ENCODE measurements at regions not wholly inside any gene's neighbourhood (a gene's known extent, or its start where the extent isn't known, plus 50 kb on each side); places are given as distances from the start of the nearest gene placed in this dataset.

- POLR2A ChIA-PET, result no interaction called here
- H3K27ac Mint-ChIP-seq, result no peak overlapping the region
- intact Hi-C loops (cut with DNase I, micrococcal nuclease), result no loop called here
These were observed 113.0 kb upstream of the PFN2 start for GRCh38 chr3:150083655-150084042.

GRCh38 chr3:150082898-150083654, 112.4 kb upstream of the PFN2 start:
- CTCF ChIA-PET, result no interaction called here
- intact Hi-C loops (cut with DNase I, micrococcal nuclease), result no loop called here
- no peaks in the 10 kb centered on the region for H3K4me1 ChIP-seq (ENCODE audit: insufficient read depth, low read length)
- no peaks in the 10 kb centered on the region for H3K4me1 Mint-ChIP-seq (ENCODE audit: low read depth)
- H3K36me3 ChIP-seq (ENCODE audit: insufficient read depth, low read length), result no peaks in the 10 kb centered on the region
- H3K4me3 ChIP-seq (ENCODE audit: low read length), result no peak overlapping the region
- no peak overlapping the region for H3K27ac ChIP-seq (ENCODE audit: low read depth in 1 of 2, low read length in 2 of 2)
- no peaks in the 10 kb centered on the region for H3K27me3 ChIP-seq (ENCODE audit: control insufficient read depth in 1 of 2, insufficient read depth in 2 of 2, low read length in 2 of 2)
- POLR2A ChIA-PET, result no interaction called here
- no peak overlapping the region for H3K4me3 Mint-ChIP-seq
- no peak for DNase-seq
- no peak for TF ChIP-seq CTCF (IDR thresholded peaks at IDR 0.05)
- H3K9me3 Mint-ChIP-seq, result no peaks in the 10 kb centered on the region
- no peak for ATAC-seq (ENCODE audit: poor library complexity)
- H3K27me3 Mint-ChIP-seq, result peaks cover 11% of the 10 kb centered on the region
- H3K36me3 Mint-ChIP-seq (ENCODE audit: low read depth), result no peaks in the 10 kb centered on the region
- H3K9me3 ChIP-seq (ENCODE audit: control insufficient read depth in 1 of 2, insufficient read depth in 1 of 2, low read length in 2 of 2), result no peaks in the 10 kb centered on the region
- H3K27ac Mint-ChIP-seq, result no peak overlapping the region

More at GRCh38 chr3:150083655-150084042, 113.0 kb upstream of the PFN2 start:
- Histone ChIP-seq H3K4me1 (ENCODE audit: insufficient read depth, low read length) (no peaks in the 10 kb centered on the region), H3K36me3 (ENCODE audit: insufficient read depth, low read length) (no peaks in the 10 kb centered on the region), H3K27ac (ENCODE audit: low read depth in 1 of 2, low read length in 2 of 2) (no peak overlapping the region), H3K9me3 (ENCODE audit: control insufficient read depth in 1 of 2, insufficient read depth in 1 of 2, low read length in 2 of 2) (no peaks in the 10 kb centered on the region), H3K4me3 (ENCODE audit: low read length) (no peak overlapping the region), H3K27me3 (ENCODE audit: control insufficient read depth in 1 of 2, insufficient read depth in 2 of 2, low read length in 2 of 2) (no peaks in the 10 kb centered on the region)
- Mint-ChIP-seq H3K4me3 (no peak overlapping the region), H3K27me3 (peaks cover 11% of the 10 kb centered on the region), H3K4me1 (ENCODE audit: low read depth) (no peaks in the 10 kb centered on the region), H3K9me3 (no peaks in the 10 kb centered on the region), H3K36me3 (ENCODE audit: low read depth) (no peaks in the 10 kb centered on the region)
- ATAC-seq (ENCODE audit: poor library complexity), result no peak
- no peak for TF ChIP-seq CTCF (IDR thresholded peaks at IDR 0.05)
- DNase-seq, result no peak
- CTCF ChIA-PET, result no interaction called here

- H3K36me3 Mint-ChIP-seq (ENCODE audit: low read depth), result no peaks in the 10 kb centered on the region
- no peak overlapping the region for H3K4me3 ChIP-seq (ENCODE audit: low read length)
- ChIA-PET POLR2A (no interaction called here), CTCF (no interaction called here)
- H3K27me3 ChIP-seq (ENCODE audit: control insufficient read depth in 1 of 2, insufficient read depth in 2 of 2, low read length in 2 of 2), result no peaks in the 10 kb centered on the region
- no peak overlapping the region for H3K27ac ChIP-seq (ENCODE audit: low read depth in 1 of 2, low read length in 2 of 2)
- no peaks in the 10 kb centered on the region for H3K4me1 ChIP-seq (ENCODE audit: insufficient read depth, low read length)
- DNase-seq (no peak), ATAC-seq (ENCODE audit: poor library complexity) (no peak)
- peaks cover 0 to 4% of the 10 kb centered on the region in 2 experiments for H3K9me3 ChIP-seq (ENCODE audit: control insufficient read depth in 1 of 2, insufficient read depth in 1 of 2, low read length in 2 of 2)
- H3K9me3 Mint-ChIP-seq, result peaks cover 2% of the 10 kb centered on the region
- peaks cover 11% of the 10 kb centered on the region for H3K27me3 Mint-ChIP-seq
- no peak overlapping the region for H3K4me3 Mint-ChIP-seq
- H3K27ac Mint-ChIP-seq, result no peak overlapping the region
- peaks cover 10% of the 10 kb centered on the region for H3K4me1 Mint-ChIP-seq (ENCODE audit: low read depth)
- no peak for TF ChIP-seq CTCF (IDR thresholded peaks at IDR 0.05)
- H3K36me3 ChIP-seq (ENCODE audit: insufficient read depth, low read length), result no peaks in the 10 kb centered on the region
- intact Hi-C loops (cut with DNase I, micrococcal nuclease), result no loop called here
These were observed 110.4 kb upstream of the PFN2 start for GRCh38 chr3:150081084-150081483.
